Thyroid gland (tissue), 4 donors: ENCODE measurements at regions not wholly inside any gene's neighbourhood (a gene's known extent, or its start where the extent isn't known, plus 50 kb on each side); places are given as distances from the start of the nearest gene placed in this dataset.
A peak's percentile ranks its signal among the peaks of the same experiment; 100 is the strongest.

Experiments
- DNase-seq, 2 donors: peaks; one replicate each; pipeline ENCODE4 v3.0.0-alpha.2; 2019
- H3K27ac ChIP-seq, 3 donors: fragments of 200-600 bp; sonication (generic); 1 replicate in 2 of 3; 2 replicates in 1 of 3; pipeline ENCODE4 v1.5.1; 2016 to 2019; ENCODE audit warnings: mild to moderate bottlenecking in 1 of 3, moderate library complexity in 1 of 3
- H3K27me3 ChIP-seq: fragments of 200-600 bp; sonication (generic); one replicate; pipeline ENCODE4 v1.5.1; 2019
- H3K36me3 ChIP-seq, 2 donors: fragments of 200-600 bp; sonication (generic); one replicate each; pipeline ENCODE4 v1.5.1; 2016 to 2019
- H3K4me1 ChIP-seq, 2 donors: fragments of 200-600 bp; sonication (generic); one replicate each; pipeline ENCODE4 v1.5.1; 2017 to 2019
- H3K4me3 ChIP-seq, 3 donors: fragments of 200-600 bp; sonication (generic); replicated peaks in 1 of 3; 1 replicate in 2 of 3; 2 replicates in 1 of 3; pipeline ENCODE4 v1.5.1; 2016; ENCODE audit warnings: mild to moderate bottlenecking in 1 of 3
- H3K9me3 ChIP-seq: fragments of 200-600 bp; sonication (generic); one replicate; pipeline ENCODE4 v1.5.1; 2017
- CTCF ChIP-seq, 6 experiments: fragments of 200-600 bp in 3 of 6; fragments of 450-650 bp in 3 of 6; sonication (generic) in 3 of 6; IDR thresholded peaks; one replicate each; pipeline ENCODE4 v1.5.1; 2016 to 2019; ENCODE audit warnings: antibody characterized with exemption in 6 of 6, mild to moderate bottlenecking in 2 of 6, inconsistent platforms in 1 of 6, moderate library complexity in 1 of 6
- POLR2A ChIP-seq, 2 donors: fragments of 450-650 bp; IDR thresholded peaks; one replicate each; pipeline ENCODE4 v1.6.1; 2017; ENCODE audit warnings: antibody characterized with exemption in 2 of 2, mild to moderate bottlenecking in 2 of 2, moderate library complexity in 1 of 2
- WGBS, 2 donors: methylation state at CpG; one replicate each; pipeline ENCODE4 v1.1.5; 2017; 5-methylcytosine and 5-hydroxymethylcytosine counted together
- intact Hi-C: fragments of 100-400 bp; cut with DNase I; formaldehyde crosslinking; loops from one replicate; pipeline ENCODE4 v1.15.1; 2023

- intact Hi-C loops: no loop called here
- WGBS, 2 donors: 24 to 28% methylated on average over 8 of the region's 8 CpGs
Measured at GRCh38 chr19:21604951-21605476, 99.6 kb downstream of the ZNF429 start.

More at GRCh38 chr19:21604951-21605476, 99.6 kb downstream of the ZNF429 start:
- TF ChIP-seq CTCF (IDR thresholded peaks at IDR 0.05) (no peak), POLR2A (IDR thresholded peaks at IDR 0.05) (no peak)
- H3K36me3 ChIP-seq: no peaks in the 10 kb centered on the region
- H3K27me3 ChIP-seq: no peaks in the 10 kb centered on the region
- peak overlapping the region; percentile 49 to 88 (median 72) for H3K27ac ChIP-seq
- DNase-seq: peak in 1 of 2 donors; percentile 9
- peaks cover 10 to 15% of the 10 kb centered on the region in 2 donors for H3K4me1 ChIP-seq
- H3K4me3 ChIP-seq: peak overlapping the region in 2 of 3 donors; percentile 12 to 31
- H3K9me3 ChIP-seq: no peaks in the 10 kb centered on the region
